Hepatocyte (in vitro differentiated cells): ENCODE measurements at regions not wholly inside any gene's neighbourhood (a gene's known extent, or its start where the extent isn't known, plus 50 kb on each side); places are given as distances from the start of the nearest gene placed in this dataset.

Experiments
- DNase-seq: peaks from one replicate; pipeline ENCODE4 v3.0.0-alpha.2; 2016; ENCODE audit warnings: low spot score
- H2AFZ ChIP-seq: fragments of 200-600 bp; sonication (generic); 2 replicates; pipeline ENCODE4 v1.6.0; 2016; ENCODE audit warnings: antibody characterized with exemption, mild to moderate bottlenecking
- H3K27ac ChIP-seq: fragments of 200-600 bp; sonication (generic); 2 replicates; pipeline ENCODE4 v1.5.1; 2016; ENCODE audit warnings: mild to moderate bottlenecking
- H3K27me3 ChIP-seq: fragments of 200-600 bp; sonication (generic); 2 replicates; pipeline ENCODE4 v1.6.1; 2016
- H3K36me3 ChIP-seq: fragments of 200-600 bp; sonication (generic); replicated peaks from 2 replicates; pipeline ENCODE4 v1.5.1; 2016; ENCODE audit warnings: low read depth; ENCODE audit not compliant: insufficient read depth
- H3K4me1 ChIP-seq: fragments of 200-600 bp; sonication (generic); 2 replicates; pipeline ENCODE4 v1.5.1; 2016; ENCODE audit warnings: mild to moderate bottlenecking, moderate library complexity; ENCODE audit not compliant: insufficient read depth
- H3K4me2 ChIP-seq: fragments of 200-600 bp; sonication (generic); 2 replicates; pipeline ENCODE4 v1.6.0; 2016
- H3K4me3 ChIP-seq: fragments of 200-600 bp; sonication (generic); 2 replicates; pipeline ENCODE4 v1.5.1; 2016; ENCODE audit warnings: mild to moderate bottlenecking
- H3K79me2 ChIP-seq: fragments of 200-600 bp; sonication (generic); 2 replicates; pipeline ENCODE4 v1.6.0; 2017; ENCODE audit warnings: mild to moderate bottlenecking
- H3K9me2 ChIP-seq: fragments of 200-600 bp; sonication (generic); replicated peaks from 2 replicates; pipeline ENCODE4 v1.6.0; 2017; ENCODE audit warnings: mild to moderate bottlenecking; ENCODE audit not compliant: insufficient read depth
- H3K9me3 ChIP-seq: fragments of 200-600 bp; sonication (generic); 2 replicates; pipeline ENCODE4 v1.5.1; 2016; ENCODE audit warnings: low read depth, mild to moderate bottlenecking
- H4K20me1 ChIP-seq: fragments of 200-600 bp; sonication (generic); 2 replicates; pipeline ENCODE4 v1.6.0; 2016; ENCODE audit warnings: mild to moderate bottlenecking; ENCODE audit not compliant: insufficient read depth, poor library complexity, severe bottlenecking
- EZH2 ChIP-seq: fragments of 200-600 bp; sonication (generic); IDR thresholded peaks from 2 replicates; pipeline ENCODE4 v1.6.1; 2016; ENCODE audit warnings: antibody characterized with exemption, mild to moderate bottlenecking, borderline replicate concordance
- EZH2phosphoT487 ChIP-seq: fragments of 200-600 bp; sonication (generic); IDR thresholded peaks from one replicate; pipeline ENCODE4 v1.6.1; 2018; ENCODE audit warnings: antibody characterized with exemption, mild to moderate bottlenecking, low read depth, moderate library complexity; ENCODE audit not compliant: unreplicated experiment, severe bottlenecking
- WGBS: methylation state at CpG from one replicate; pipeline ENCODE4 v1.1.6; 2016; ENCODE audit warnings: low lambda C conversion rate; ENCODE audit errors: missing lambda C conversion rate; 5-methylcytosine and 5-hydroxymethylcytosine counted together
- TF ChIP-seq, protein P1 (sequence below): fragments of 200-600 bp; sonication (generic); IDR thresholded peaks from 2 replicates; pipeline ENCODE4 v1.5.1; 2016; ENCODE audit warnings: antibody characterized with exemption, mild to moderate bottlenecking; ENCODE audit not compliant: poor library complexity

DNA sequence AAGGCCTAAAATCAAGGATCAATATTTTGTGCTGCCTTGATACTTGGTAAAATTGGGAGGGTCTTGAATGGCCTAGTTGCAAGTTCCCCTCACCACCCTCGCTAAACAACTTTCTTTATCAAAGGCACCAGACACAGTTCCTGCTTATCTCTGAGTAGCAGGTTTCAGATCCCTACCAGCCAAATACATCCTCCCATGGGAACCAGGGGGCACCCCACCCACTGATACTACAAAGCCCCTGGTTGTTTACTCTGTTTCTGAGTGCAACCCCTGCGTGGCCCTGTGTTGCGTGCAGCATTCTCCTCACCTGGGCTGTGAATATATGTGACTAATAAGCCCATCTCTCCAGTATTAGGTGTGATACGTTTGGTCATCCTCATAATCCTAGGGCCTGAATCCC lies 314.9 kb downstream of the DRD1 start:
- H3K9me3 ChIP-seq, result no peaks in the 10 kb centered on the region
- no peaks in the 10 kb centered on the region for H3K36me3 ChIP-seq
- TF ChIP-seq EZH2phosphoT487 (no peak), EZH2 (no peak)
- TF ChIP-seq, protein P1, sequence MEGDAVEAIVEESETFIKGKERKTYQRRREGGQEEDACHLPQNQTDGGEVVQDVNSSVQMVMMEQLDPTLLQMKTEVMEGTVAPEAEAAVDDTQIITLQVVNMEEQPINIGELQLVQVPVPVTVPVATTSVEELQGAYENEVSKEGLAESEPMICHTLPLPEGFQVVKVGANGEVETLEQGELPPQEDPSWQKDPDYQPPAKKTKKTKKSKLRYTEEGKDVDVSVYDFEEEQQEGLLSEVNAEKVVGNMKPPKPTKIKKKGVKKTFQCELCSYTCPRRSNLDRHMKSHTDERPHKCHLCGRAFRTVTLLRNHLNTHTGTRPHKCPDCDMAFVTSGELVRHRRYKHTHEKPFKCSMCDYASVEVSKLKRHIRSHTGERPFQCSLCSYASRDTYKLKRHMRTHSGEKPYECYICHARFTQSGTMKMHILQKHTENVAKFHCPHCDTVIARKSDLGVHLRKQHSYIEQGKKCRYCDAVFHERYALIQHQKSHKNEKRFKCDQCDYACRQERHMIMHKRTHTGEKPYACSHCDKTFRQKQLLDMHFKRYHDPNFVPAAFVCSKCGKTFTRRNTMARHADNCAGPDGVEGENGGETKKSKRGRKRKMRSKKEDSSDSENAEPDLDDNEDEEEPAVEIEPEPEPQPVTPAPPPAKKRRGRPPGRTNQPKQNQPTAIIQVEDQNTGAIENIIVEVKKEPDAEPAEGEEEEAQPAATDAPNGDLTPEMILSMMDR, result no peak
- no peaks in the 10 kb centered on the region for H3K4me1 ChIP-seq
- 61% methylated on average over 4 of the region's 4 CpGs for WGBS
- no peak for DNase-seq
- H4K20me1 ChIP-seq, result no peaks in the 10 kb centered on the region
- no peak overlapping the region for H3K4me2 ChIP-seq
- no peaks in the 10 kb centered on the region for H3K9me2 ChIP-seq
- H3K27me3 ChIP-seq, result no peaks in the 10 kb centered on the region
- no peaks in the 10 kb centered on the region for H3K79me2 ChIP-seq
- no peak overlapping the region for H3K27ac ChIP-seq
- no peak overlapping the region for H2AFZ ChIP-seq
- H3K4me3 ChIP-seq, result no peak overlapping the region

DNA sequence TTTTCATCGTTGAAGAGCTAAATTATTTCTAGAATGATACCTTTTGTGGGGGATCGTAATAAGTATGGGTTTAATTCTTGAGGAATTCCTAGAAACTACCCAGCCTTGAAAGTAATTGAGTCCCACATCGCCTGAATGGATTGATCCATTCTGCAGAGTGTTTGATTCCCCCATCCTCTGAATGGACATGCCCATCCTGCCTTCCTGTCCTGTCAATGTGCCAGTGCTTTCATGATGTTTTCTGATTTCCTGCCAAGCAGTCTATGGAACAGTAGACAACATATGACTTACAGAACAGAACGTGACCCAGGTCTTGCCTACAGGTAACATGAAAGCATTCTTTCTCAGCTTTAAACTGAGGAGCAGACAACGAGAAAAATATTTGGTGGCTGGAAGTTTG lies 319.2 kb downstream of the DRD1 start:
- H3K27ac ChIP-seq, result no peak overlapping the region
- no peak overlapping the region for H3K4me3 ChIP-seq
- no peaks in the 10 kb centered on the region for H3K79me2 ChIP-seq
- H3K4me1 ChIP-seq, result no peaks in the 10 kb centered on the region
- no peak overlapping the region for H2AFZ ChIP-seq
- H3K36me3 ChIP-seq, result no peaks in the 10 kb centered on the region
- H4K20me1 ChIP-seq, result no peaks in the 10 kb centered on the region
- 81% methylated on average over 5 of the region's 5 CpGs for WGBS
- TF ChIP-seq EZH2phosphoT487, result no peak
- TF ChIP-seq, protein P1, result no peak
- no peak for TF ChIP-seq EZH2
- DNase-seq, result no peak
- no peaks in the 10 kb centered on the region for H3K9me3 ChIP-seq
- no peaks in the 10 kb centered on the region for H3K9me2 ChIP-seq
- no peak overlapping the region for H3K4me2 ChIP-seq
- H3K27me3 ChIP-seq, result no peaks in the 10 kb centered on the region

DNA sequence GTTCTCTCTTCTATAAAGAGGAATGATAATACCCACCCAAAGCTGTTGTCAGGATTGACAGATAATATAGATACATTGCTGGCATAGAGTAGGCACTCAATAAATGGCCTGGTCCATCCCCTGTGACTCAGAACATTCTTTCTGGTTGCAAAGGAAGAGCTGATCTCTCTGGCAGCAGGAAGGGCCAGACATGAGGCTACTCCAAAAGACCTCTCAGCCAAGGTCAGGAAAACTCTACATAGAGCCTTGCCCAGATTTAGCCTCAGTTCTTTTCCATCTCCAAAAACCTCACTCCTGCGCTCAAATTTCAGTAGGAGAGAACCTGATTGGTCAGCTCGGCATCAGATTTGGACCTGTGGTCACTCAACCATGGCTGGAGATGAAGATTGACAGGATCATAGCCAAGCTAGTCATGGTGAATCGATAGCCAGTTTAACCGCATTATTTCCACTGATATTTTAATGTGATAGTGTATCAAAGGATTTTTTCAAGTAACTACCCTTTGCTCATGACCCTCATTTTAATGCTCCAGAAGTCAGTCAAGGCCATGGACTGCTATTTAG lies 319.6 kb downstream of the DRD1 start:
- Histone ChIP-seq H3K9me3 (no peaks in the 10 kb centered on the region), H3K36me3 (no peaks in the 10 kb centered on the region), H3K4me3 (no peak overlapping the region), H3K4me1 (no peaks in the 10 kb centered on the region), H4K20me1 (no peaks in the 10 kb centered on the region), H3K9me2 (no peaks in the 10 kb centered on the region), H3K79me2 (no peaks in the 10 kb centered on the region), H3K27ac (no peak overlapping the region), H3K4me2 (no peak overlapping the region), H2AFZ (no peak overlapping the region), H3K27me3 (no peaks in the 10 kb centered on the region)
- DNase-seq, result no peak
- TF ChIP-seq EZH2phosphoT487, result no peak
- TF ChIP-seq EZH2, result no peak
- TF ChIP-seq, protein P1, result no peak
- WGBS, result 95% methylated on average over 4 of the region's 4 CpGs

DNA sequence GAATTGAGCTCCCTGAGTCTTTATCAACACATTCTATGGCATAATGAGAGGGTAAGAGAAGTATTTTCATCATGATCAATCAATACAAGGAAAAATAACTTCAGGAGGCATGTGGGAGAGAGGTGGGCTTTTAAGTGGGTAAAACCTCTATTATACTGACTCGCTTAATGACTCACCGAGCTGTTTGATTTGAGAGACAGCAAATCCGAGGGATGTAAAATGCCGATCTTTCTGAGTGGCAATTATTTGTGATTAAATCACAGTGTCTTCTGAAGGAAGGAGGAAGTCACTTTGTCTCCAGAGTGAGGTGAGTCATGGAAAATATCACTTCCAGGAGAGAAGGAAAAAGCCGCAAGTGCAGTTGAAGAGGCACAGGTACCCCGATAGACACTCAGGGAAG lies 320.4 kb downstream of the DRD1 start:
- no peak overlapping the region for H3K4me3 ChIP-seq
- H2AFZ ChIP-seq, result no peak overlapping the region
- H3K79me2 ChIP-seq, result no peaks in the 10 kb centered on the region
- DNase-seq, result no peak
- H3K4me2 ChIP-seq, result no peak overlapping the region
- no peaks in the 10 kb centered on the region for H3K36me3 ChIP-seq
- H3K27ac ChIP-seq, result no peak overlapping the region
- no peaks in the 10 kb centered on the region for H4K20me1 ChIP-seq
- H3K9me2 ChIP-seq, result no peaks in the 10 kb centered on the region
- no peaks in the 10 kb centered on the region for H3K4me1 ChIP-seq
- TF ChIP-seq EZH2, result no peak
- TF ChIP-seq, protein P1, result no peak
- no peaks in the 10 kb centered on the region for H3K9me3 ChIP-seq
- no peaks in the 10 kb centered on the region for H3K27me3 ChIP-seq
- 71% methylated on average over 6 of the region's 6 CpGs for WGBS
